ENCODE measurements at regions not wholly inside any gene's neighbourhood (a gene's known extent, or its start where the extent isn't known, plus 50 kb on each side); places are given as distances from the start of the nearest gene placed in this dataset.
A peak's percentile ranks its signal among the peaks of the same experiment; 100 is the strongest.
"Not testable (repeated sequence)": the region's sequence is repeated elsewhere in the genome, so short reads cannot be mapped to it uniquely, and the experiment has no call there.

DNA sequence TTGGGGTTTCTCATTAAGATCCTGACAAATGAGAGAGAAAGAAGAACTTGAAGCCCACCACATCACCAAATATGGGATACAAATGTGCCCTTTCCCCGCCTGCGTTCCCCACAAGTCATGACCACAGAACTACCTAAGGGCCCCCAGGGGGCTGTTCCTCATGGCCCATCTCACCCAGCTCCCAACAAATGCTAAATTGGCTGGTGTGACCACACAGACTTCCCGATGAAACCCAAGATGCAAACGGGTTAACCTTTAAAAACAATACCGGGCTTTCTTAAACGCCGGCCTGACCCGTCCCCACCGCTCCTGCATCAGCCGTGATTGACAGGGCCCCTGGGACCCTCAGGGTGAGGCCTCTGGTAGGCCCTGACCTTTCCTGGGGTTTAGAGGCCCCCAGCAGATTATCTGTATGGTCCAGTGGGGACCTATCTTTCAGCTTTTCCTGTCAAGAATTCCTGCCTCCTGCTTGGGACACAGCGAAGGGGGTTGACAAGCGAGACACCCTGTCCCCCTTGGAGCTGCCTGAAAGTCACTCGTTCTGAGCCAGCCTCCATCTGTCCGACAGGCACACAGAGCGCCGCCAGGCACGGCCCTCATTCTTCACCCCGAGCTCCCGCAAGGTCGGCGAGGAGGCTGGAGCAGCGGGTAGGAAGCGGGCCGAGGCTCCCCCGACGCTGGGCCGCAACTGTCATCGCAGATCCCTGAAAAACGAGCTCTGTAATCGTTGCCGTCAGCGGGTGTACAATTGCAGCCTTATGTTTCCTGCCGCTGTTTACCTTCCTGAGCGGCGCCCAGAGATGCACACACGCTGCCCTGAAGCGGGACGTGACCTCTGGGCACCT lies 300.1 kb downstream of the FOXL1 start:
- DNase-seq (ENCODE audit: low read depth in 2 of 3, low spot score in 2 of 3), result peak in 2 of 3 donors; percentile 2 to 3

GRCh38 chr16:86879268-86879667 lies 300.9 kb downstream of the FOXL1 start:
- no peak for DNase-seq (ENCODE audit: low read depth in 2 of 3, low spot score in 2 of 3)

DNA sequence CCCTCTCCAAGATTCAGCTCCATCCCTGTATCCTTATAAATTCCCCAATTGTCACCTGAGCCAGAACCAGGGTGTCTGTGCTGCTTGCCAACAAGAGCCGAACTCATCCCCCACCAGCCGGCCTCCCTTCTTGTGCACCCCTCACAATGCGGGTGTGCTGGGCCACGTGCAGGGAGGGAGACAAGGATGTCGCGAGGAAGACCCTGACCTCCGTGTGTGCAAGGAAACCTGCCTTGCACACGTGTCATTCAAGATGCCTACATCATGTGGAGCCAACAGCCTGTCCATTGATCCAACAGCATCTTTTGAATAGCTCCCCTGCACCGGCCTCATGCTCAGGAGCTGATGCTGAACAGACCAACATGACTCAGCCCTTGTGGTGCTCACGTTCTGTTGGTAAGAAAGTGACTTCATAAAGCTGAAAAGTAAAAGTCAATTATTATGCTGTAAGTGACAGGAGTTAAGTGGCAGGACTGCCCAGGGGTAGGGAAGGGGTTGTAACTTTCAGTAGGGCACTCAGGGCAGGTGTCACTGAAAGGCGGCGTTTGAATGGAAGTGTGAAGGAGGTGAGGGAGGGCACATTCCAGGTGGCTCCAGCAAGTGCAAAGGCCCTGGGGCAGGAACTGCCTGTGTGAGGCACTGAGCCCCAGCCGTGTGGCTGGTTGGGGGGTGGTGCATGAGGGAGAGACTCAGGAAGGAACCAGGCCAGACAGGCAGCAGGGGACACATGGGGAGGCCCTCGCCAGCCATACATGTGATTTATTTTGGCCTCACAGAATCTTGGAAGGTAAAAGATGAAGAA lies 302.2 kb downstream of the FOXL1 start:
- DNase-seq (ENCODE audit: low read depth in 2 of 3, low spot score in 2 of 3), result no peak

DNA sequence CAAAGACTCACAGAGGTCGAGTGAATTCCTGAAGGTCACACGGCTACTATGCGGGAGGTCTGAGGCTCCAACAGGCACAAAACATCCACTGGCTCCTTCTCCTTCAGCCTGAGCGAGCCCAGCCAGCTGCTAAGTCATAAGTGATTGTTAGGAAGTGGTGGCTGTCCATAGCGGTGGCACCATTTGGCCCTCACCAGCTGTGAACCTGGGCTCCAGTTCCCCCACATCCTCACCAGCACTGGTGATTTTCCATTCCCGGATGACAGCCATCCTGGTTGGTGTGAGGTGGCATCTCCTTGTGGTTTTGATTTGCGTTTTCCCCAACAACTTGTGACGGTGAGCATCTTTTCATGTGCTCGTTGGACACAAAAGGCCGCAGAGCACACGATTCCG lies 302.8 kb downstream of the FOXL1 start:
- no peak for DNase-seq (ENCODE audit: low read depth in 2 of 3, low spot score in 2 of 3)

- no peak for DNase-seq (ENCODE audit: low read depth in 2 of 3, low spot score in 2 of 3)
These were observed 303.5 kb downstream of the FOXL1 start for GRCh38 chr16:86881861-86882273.

GRCh38 chr16:86882586-86883280 lies 304.4 kb downstream of the FOXL1 start:
- no peak for DNase-seq (ENCODE audit: low read depth in 2 of 3, low spot score in 2 of 3)

GRCh38 chr16:86883583-86884389 lies 305.4 kb downstream of the FOXL1 start:
- no peak for DNase-seq (ENCODE audit: low read depth in 2 of 3, low spot score in 2 of 3)

GRCh38 chr16:86884390-86884650 lies 306.0 kb downstream of the FOXL1 start:
- DNase-seq (ENCODE audit: low read depth in 2 of 3, low spot score in 2 of 3), result no peak

- DNase-seq (ENCODE audit: low read depth in 2 of 3, low spot score in 2 of 3), result no peak
These were observed 306.8 kb downstream of the FOXL1 start for GRCh38 chr16:86885139-86885538.

DNA sequence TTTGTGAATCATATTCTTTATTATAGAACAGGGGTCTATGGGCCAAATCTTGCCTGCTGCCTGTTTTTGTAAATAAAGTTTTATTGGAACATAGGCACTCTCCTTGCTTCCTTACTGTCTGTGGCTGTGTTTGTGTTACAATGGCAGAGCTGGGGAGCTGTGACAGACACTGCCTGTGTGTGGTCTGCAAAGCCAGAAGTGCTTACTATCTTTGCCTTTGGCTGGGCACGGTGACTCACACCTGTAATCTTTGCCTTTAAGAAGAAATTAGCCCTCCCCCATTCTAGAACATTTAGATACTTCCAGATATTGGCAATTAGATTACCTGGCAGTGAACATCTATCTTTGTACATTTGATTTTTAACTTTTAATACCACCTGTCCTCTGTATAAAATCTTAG lies 308.3 kb downstream of the FOXL1 start:
- no peak for DNase-seq (ENCODE audit: low read depth in 2 of 3, low spot score in 2 of 3)

DNA sequence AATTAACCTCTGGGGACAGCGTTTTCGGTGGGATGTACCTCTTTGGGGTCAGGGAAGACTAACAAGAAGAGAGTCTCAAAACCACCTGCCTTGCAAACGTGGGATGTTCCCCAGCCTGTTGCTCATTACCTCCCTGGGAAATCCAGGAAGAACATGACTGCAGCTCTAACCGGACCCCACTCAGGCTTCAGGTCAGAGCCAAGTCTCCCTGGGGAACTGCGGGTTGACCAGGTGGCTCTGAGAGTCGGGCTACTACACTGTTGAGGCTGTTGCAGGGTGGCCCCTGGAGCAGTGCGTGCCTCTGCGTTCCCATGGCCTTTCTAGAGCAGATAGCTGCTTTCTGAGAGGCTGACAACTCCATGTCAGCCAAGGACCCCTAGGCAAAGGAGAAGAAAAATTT lies 309.1 kb downstream of the FOXL1 start:
- no peak for DNase-seq (ENCODE audit: low read depth in 2 of 3, low spot score in 2 of 3)

DNA sequence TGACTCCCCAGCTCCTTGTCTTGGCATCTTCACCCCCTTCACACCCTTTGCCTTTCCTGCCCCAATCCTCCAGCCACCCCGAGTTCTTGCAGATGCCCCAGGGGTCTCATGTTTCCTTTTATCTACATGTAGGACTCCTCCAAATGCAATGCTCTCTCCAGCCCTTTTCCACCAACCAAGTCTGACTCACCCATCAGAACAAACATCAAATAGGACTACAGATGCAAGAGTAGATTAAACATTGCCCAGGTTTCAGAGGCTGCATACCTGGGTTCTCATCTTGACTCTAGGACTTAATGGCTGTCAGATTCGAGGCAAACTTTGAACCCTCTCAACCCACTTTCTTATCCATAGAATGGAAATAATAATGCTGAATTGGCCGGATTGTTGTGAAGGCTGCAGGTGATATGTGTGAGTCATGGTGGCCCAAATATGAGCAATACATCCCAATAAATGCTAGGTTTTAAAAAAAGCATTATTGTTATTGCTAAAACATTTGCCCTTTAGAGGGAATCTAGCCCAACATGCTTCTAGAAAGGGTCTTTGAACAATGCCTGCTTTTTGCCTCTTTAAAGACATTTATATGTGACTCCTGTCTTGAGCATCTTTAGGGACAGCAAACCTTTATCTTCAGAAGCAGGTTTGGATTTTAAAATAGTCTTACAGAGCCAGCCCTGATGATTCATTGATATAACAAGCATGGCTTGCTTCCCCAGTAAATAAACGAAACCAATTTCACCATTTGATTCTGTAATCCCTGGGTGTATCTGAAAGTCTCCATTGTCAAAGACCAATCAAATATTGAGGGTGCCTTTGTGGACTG lies 310.1 kb downstream of the FOXL1 start:
- no peak for DNase-seq (ENCODE audit: low read depth in 2 of 3, low spot score in 2 of 3)

GRCh38 chr16:86889054-86889366 lies 310.7 kb downstream of the FOXL1 start:
- DNase-seq (ENCODE audit: low read depth in 2 of 3, low spot score in 2 of 3), result not testable (repeated sequence)

DNA sequence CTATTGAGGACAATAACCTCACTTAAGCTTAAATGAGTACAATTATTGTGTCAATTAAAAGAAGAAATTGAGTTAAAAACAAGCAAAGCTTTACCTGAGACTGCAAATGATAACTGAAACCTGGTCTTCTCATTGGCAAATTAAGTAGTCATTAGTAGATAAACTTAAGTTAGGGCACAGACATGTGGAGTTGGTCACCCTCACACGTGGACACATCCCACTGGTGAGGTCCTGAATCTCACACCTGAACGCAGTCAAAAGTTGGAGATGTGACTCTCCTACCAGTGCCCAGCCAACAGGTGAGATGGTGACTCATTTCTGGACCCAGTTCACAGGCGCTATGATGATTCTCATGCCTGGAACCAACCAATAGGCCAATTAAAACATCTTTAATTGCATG lies 311.6 kb downstream of the FOXL1 start:
- no peak for DNase-seq (ENCODE audit: low read depth in 2 of 3, low spot score in 2 of 3)

DNA sequence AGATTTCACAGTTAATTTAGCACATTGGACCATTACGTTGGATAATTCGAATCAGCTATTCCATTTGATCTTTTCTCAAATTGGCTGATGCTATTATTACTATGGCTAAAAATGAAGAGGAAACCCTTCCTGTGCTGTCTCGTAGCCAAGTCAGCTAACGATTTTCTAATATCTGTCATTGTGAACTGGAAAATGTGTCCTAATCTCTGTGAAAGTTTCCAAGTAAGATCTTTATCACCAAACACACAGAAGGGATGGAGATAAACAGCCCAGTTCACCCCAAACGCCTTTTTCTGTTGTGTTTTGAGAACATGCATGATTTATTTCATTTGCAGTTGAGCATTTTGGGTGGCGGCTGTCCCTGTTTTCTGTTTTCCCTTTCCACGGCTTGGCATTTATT lies 312.8 kb downstream of the FOXL1 start:
- DNase-seq (ENCODE audit: low read depth in 2 of 3, low spot score in 2 of 3), result no peak

- no peak for DNase-seq (ENCODE audit: low read depth in 2 of 3, low spot score in 2 of 3)
These were observed 313.3 kb downstream of the FOXL1 start for GRCh38 chr16:86891631-86892030.

- no peak for DNase-seq (ENCODE audit: low read depth in 2 of 3, low spot score in 2 of 3)
These were observed 314.2 kb downstream of the FOXL1 start for GRCh38 chr16:86892509-86892908.

GRCh38 chr16:86893506-86893905 lies 315.2 kb downstream of the FOXL1 start:
- DNase-seq (ENCODE audit: low read depth in 2 of 3, low spot score in 2 of 3), result no peak

DNA sequence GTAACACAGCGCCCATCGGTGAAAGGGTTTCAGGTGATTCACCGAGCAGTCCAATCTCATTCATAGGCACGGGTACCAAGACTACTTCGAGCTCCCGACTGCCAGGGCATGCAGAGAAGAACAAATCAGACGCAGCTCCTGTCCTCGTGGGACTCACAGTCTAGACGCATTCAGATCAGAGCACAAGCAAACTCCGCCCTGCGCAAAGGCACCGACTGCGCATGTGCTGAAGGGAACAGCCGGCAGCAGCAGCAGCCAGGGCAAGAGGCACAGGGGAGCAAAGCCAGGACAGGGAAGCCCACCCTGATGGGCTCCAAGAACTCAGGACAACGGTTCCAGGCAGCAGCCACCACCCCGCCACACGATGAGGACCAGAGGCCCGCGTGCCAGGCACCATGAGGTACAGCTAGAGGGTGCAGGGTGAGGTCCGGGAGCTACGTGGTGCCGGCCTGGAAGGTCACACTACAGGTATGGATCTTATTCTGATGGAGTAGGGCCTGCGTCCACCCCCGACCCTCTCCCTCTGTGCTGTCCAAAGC lies 315.7 kb downstream of the FOXL1 start:
- no peak for DNase-seq (ENCODE audit: low read depth in 2 of 3, low spot score in 2 of 3)

- DNase-seq (ENCODE audit: low read depth in 2 of 3, low spot score in 2 of 3), result no peak
These were observed 316.6 kb downstream of the FOXL1 start for GRCh38 chr16:86894925-86895324.
